GM21423 (cell line): ENCODE measurements at regions not wholly inside any gene's neighbourhood (a gene's known extent, or its start where the extent isn't known, plus 50 kb on each side); places are given as distances from the start of the nearest gene placed in this dataset.
"Not testable (repeated sequence)": the region's sequence is repeated elsewhere in the genome, so short reads cannot be mapped to it uniquely, and the experiment has no call there.

ENCODE experiments used
- ATAC-seq: cut with Tn5 transposase; IDR thresholded peaks from one replicate; pipeline ENCODE4 v1.9.1; 2021; ENCODE audit warnings: mild to moderate bottlenecking, moderate library complexity; ENCODE audit not compliant: unreplicated experiment

- no peak for ATAC-seq
Measured at GRCh38 chr2:167803449-167803988, 443.9 kb downstream of the STK39 start.

DNA sequence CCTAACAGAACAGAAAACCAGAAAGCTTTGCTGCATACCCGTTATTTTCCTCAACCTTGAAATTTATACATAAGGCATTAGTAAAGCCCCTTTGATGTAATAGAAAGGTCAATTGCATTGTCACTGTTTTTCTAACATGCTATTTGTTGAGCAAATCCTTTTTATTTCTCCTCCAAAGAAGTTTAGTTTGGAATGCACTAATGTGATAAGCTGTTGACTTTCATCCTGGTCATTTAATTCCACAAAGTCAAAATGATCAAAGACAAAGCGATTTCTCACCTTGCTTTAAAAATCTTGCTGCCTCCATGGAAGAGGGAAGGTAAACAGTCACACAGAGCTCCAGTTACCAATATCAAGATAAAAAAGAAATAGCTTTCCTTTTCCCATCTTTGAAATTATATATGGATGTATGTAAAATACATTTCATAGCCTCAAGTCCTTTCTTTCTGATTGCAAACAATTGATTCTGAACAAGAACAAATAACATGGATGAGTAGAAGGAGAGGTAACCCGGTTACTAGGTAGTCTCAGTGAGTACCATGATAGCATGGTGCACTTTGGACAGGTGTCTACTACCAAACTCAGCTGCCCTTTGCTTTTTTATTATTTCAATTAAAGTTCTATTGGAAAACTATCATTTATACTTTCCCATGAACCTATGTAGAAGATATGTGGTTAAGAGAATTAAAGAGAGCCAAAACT lies 452.7 kb downstream of the STK39 start:
- no peak for ATAC-seq

GRCh38 chr2:167793725-167794124 lies 453.7 kb downstream of the STK39 start:
- no peak for ATAC-seq

DNA sequence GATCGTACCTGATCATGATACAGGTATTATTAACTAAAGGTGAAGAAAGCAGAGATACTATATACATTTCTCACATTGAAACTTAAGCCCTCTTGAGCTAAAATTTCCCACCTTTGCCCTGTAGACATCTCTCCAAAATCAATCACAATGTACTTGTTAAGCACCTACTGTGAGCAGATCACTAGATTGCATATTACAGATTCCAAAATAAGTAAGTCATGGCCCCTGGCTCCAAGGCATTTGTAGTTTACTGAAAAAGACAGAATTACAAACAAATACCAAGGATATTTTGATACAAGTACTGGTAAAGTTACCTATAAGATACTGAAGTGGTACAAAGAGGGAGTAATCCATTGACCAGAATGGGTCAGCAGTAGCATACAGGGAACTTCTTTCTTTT lies 455.3 kb downstream of the STK39 start:
- ATAC-seq: no peak

DNA sequence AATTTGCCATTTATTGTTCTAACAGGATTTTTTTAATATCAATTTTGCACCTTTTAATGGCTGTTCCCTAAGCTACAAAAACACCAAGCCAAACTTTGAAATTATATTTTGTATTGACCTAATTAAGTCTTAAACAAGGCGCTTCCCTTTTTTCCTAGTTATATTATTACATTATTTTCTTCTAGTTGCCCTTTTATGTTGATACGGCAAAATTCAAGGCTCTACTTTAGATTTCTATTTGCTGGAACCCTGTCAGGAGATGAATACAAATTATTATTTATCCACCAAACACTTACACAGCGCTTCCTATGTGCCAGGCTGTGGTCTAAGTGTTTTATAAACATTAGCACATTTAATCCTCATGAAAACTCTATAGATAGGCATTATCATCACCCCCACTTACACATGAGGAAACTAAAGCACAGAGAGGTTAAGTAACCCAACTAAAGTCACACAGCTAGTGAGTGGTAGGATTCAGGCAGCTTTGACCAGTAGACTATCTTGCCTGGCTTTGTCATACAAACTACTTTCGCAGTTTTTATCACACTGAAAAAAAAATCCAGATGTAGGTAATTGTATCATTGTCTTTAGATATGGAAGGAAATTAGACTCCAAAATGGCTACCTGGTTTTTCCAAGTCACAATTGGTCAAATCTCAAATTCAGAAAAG lies 456.5 kb downstream of the STK39 start:
- ATAC-seq: no peak

DNA sequence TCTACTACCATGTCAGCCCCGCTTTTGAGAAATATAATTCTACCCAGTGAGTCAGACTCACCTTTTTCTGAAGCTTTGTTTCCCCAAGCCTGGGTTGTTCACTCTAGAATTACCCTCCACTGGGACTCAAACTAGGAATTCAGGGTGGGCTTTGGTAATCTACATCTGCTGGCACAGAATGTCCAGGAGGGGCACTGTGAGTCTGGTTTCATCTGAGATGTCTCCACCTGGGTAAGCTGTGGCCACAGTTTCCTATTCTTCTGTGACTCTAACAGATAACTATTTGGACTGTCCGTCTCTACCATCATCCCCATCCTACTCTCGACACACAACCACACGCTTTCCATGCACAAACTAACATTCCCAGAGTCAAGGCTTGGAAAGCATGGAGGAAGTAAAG lies 457.2 kb downstream of the STK39 start:
- ATAC-seq: no peak

DNA sequence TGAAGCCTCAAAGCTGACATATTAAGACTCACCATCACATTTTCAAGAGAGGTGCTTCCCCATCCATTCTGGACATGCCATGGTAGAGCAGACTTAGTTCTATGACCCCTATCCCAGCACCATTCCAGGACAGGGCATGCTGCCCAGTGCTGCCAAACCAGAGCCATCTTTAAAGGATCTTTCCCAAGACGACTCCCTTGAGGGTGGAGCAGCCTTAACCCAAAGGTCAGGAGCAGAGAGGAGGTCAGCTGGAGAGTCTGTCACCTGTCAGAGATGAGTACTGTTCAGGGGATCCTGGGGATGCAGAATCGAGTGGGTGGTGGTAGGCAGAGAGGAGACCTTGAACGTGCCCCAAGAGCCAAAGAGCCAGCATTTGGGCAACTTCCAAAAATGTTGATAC lies 459.8 kb downstream of the STK39 start:
- ATAC-seq: no peak

DNA sequence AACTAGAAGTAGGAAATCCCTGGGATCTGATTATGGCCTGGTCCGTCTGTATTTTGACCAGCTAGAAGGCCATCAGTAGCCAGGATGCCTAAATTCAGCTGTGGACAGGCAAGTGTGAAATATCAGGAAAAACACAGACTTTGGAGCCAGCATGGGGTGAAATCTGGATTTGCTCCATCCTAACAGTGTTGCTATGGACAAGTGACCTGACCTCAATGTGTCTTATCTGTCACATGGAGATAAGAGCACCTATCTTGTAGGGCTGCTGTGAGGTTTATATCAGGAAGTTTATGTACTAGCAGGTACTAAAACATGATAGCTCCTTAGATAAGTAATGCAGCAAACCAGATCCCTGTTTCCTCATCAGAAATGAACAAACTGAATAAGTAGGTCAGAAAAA lies 460.4 kb downstream of the STK39 start:
- no peak for ATAC-seq

- ATAC-seq: no peak
Measured at GRCh38 chr2:167785606-167786216, 461.7 kb downstream of the STK39 start.

GRCh38 chr2:167784084-167784425 lies 463.3 kb downstream of the STK39 start:
- ATAC-seq: no peak

GRCh38 chr2:167783261-167784083 lies 463.9 kb downstream of the STK39 start:
- no peak for ATAC-seq

DNA sequence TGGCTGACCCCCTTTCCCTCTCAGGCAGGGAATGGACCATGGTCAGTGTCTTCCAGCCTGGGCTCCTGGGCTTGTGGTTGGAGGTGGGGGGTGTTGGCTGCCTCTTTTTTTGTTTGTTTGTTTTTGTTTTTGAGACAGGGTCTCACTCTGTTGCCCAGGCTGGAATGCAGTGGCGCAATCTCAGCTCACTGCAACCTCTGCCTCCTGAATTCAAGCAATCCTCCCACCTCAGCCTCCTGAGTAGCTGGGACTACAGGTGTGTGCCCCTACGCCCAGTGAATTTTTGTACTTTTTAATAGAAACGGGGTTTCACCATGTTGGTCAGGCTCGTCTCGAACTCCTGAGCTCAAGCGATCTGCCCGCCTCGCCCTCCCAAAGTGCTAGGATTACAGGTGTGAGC lies 465.8 kb downstream of the STK39 start:
- not testable (repeated sequence) for ATAC-seq

DNA sequence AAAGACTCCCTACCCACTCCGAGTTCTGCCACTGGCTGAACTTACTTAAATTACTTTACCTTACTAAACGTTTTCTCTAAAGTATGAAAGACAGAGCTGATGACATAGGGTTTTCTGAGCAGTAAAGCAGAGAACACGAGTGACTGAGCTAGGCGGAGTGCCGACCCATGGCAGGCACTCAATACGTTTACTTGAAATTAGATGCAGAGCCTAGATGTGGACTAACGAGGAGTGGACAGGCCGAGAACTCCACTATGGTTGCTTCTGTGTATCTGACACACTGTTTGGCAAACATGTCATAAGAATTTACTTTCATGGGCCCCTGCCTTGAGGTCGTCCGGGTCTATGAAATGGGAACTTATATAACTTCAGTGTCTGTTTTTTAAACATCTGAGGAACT lies 471.0 kb downstream of the STK39 start:
- ATAC-seq: no peak

GRCh38 chr2:167771628-167772027 lies 475.8 kb downstream of the STK39 start:
- no peak for ATAC-seq

GRCh38 chr2:167769020-167769419 lies 478.4 kb downstream of the STK39 start:
- ATAC-seq: no peak

DNA sequence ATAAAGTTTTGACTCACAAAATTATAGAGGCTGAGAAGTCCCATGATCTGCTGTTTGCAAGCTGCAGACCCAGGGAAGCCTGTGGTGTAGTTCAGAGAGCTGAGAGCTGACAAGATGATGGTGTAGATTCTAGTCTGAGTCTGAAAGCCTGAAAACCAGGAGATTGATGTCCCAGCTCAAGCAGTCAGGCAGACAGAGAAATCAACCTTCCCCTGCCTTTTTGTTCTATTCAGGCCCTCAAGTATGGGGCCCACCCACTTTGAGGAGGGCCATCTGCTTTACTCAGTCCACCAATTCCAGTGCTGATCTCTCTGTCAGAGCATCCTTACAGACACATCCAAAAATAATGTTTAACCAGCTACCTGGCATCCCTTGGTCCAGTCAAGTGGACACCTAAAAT lies 479.6 kb downstream of the STK39 start:
- ATAC-seq: no peak

DNA sequence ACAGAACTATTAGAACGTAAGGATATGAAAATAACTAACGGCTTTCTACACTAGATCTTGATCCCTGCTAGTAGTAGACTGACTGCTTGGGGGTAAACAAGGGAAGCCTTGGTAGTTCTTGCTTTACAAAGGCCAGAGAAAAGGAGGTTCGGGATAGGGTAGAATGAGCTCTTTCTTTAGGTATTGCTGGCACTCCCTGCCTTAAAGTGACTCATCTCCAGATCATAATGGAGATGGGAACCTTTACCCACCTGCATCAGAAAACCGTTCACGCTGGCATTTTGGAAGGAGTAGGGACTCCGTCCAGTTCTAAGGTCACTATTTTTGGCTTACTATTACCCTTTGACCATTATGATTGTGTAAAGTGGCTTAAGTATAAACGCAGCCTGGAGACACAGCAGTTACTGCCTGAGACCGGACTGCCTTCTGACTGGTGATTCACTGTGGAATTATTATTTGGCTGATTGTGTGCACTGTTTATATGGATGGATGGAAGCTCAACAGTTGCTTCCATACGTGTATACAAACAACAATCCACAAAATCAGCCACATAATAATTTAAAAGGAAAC lies 482.5 kb downstream of the STK39 start:
- no peak for ATAC-seq

GRCh38 chr2:167761465-167762136 lies 485.8 kb downstream of the STK39 start:
- ATAC-seq: no peak

DNA sequence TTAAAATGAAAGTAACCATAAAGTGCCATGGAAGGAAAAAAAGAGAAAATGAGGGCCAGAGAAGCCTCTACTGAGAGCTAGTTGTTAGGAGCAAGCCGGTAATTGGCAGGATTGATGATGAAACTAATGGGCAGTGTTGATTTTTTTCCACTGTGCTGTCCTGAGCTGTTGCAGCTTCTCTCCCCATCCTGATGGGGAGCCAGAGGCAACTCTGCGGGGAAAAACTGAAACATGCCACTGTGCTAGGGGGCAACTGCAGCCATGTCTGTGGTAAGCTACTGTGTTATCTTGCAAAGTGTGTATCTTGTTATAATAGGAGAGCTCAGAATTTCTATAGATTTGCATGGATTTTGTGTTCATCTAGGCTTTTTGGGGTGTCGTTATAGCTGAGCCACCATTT lies 487.9 kb downstream of the STK39 start:
- no peak for ATAC-seq

DNA sequence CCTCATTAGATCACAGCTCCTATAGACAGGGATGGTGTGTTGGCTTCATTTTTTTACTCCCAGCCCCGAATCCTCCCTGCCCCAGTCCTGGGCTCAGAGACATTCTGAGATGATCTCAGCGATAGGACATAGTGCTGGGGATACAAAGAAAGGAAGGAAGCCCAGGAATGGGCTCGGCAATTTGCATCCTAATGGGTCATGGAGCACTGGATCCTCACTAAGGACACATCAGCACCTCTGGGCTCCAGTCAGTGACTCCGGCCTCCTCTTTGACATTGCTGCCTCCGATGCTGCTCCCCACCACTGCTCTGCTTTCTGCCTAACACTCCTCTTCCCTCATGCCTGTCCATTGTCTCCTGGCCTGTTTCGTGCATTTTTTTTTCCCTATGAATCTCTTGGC lies 489.1 kb downstream of the STK39 start:
- no peak for ATAC-seq
